Activated naive CD4-positive, alpha-beta T cell treated with Interleukin-2 at 50 U/mL for 16 hours (primary cell): ENCODE measurements at regions not wholly inside any gene's neighbourhood (a gene's known extent, or its start where the extent isn't known, plus 50 kb on each side); places are given as distances from the start of the nearest gene placed in this dataset.
A peak's percentile ranks its signal among the peaks of the same experiment; 100 is the strongest.

Experiments used
- DNase-seq: peaks from one replicate; pipeline ENCODE4 v3.0.0-alpha.2; 2020

DNA sequence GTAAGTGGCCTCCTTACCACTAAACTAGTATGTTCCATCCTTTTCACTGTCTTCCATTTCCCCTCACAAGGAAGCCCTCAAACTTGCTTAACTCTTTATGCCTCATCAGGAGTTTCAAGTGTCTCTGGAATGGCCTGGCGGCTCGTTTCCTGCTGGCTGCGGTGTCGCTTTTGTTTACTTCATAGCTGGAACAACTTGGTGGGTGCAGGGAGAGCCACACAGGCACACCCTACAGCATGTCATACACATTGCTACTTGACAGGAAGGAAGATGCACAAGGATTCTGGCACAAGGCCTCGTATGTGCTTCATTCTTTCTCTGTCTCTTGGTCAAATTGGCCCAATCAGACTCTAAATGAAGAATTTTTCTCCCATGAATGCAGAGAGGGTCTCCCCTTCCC, 488.3 kb downstream of the FOXO1 start:
- no peak for DNase-seq

DNA sequence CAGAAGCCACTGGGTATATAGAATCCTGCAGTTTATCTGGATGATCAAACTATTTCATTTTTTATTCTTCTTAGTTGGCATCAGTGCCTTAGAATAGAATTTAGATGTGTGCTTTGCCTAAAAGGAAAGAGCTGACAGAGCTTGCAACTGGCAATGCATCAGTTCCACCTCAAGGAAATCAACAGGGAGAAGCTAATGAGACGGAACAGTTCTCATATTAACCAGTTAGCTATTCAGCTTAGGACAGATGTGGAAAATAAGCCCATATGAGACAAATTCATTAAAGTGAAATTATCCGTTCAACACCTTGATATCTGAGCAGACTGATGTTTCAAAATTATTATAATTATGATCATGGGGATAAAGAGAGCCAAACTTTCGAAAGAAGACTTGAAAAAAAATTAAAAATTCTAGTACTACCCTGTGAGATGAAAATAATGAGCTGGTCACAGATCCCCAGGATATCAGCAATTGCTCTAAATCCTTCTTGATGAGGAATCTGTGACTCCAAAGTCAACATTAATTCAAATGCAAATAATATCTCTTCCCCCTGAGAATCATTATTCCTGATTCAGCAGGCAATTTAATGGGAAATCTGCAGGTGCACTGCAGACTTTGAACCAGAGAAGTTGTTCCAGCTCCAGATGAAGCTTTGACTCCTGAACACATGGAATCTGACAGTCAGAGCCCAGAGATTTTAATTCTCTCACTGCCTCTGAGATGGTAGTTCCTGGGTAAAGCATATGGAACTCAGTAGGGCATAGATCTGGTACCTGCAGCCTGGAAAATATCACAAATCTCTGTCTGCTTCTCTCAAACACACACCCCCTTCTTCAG, 486.8 kb downstream of the FOXO1 start:
- no peak for DNase-seq

DNA sequence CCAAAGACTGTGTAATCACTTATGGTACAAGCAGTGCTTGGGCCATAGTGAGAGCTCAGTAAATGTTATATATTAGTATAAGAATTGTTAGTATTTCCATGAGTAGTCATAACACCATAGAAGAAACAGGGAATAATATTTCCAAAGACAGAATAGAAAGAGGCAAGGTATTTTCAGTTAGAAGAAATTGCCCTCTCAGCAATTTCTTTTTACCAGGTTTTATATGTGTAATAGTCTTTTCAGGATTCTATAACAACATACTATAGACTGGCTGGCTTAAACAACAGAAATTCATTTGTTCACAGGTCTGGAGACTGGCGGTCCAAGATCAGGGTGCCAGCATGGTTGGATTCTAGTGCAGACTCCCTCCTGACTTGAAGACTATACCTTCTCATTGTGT, 485.7 kb downstream of the FOXO1 start:
- no peak for DNase-seq

DNA sequence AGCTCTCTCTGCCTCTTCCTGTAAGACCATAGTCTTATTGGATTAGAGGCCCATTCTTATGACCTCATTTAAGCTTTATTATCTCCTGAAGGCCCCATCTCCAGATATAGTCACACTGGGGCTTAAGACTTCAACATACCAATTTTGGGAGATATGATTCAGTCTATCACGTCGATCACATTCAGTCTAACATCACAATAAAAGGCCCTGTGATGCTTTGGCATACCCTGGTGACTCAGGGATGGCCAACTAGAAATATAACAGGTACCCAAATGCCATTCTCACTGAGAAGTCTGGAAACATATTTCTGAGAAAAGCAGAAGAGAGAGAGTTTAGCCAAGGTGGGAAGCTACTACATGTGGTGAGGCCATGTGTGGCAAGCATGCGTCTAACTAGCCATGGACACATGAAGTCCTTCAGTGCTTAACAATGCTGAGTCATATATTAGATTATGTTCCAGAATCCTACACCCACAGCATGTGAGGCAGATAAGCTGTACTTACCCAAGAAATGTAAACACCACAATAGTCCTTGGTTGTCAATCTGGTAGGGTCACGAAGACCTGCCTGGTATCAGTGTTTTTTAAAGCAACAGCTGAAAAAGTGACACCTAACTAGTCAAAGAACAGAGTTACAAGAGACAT, 485.1 kb downstream of the FOXO1 start:
- no peak for DNase-seq

DNA sequence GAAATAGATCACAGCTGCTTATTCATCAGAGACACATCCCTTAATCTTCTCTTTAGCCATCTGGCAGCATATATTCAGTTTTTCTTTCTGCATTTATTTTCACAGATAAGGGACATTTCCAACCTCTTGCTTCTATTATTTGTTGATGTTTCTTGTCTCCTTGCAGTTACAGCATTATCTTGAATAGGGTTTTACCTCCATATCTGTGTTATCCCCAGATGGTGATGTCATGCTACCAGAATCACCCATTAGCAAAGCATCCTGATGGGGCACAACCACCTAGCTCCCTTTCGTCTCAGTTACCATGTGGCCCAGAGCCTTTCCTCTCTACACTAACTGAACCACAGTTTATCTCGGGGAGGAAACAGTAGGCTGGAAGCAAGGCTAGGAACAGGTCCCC, 483.9 kb downstream of the FOXO1 start:
- no peak for DNase-seq

DNA sequence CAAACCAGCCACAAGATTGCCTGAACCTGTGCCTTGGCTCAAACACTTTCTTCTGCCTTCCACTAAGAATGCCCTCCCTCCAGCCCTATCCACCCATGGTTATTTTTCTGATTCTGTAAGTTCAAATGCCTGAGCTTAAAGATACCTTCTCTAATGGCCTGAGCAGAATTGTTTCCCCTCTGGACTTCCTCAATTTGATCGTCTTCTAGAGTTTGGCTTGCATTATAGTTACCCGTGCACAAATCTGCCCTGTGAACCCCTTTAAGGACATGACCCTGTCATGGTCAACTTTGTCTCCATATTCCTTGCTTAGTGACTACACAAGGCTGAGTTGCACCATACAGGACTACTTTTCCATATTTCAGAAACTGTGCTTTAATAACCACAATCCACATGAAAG, 481.0 kb downstream of the FOXO1 start:
- no peak for DNase-seq

DNA sequence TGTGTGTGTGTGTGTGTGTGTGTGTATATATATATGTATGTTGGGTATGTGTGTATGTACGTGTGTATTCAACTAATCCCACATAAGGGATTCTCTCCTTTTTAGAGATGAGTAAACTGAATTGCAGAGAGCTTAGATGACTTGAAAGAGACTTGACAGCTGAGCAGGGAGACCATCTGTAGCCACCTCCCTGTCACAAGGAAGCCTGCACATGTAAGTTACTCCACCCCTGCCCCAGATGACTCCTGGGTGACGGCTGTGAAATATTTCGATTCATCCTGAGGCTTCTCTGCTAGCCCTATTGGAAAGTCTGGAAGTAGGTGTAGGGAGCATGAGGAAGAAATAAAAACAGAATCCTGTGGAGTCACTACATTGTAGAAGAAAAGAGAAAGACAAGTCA, 480.4 kb downstream of the FOXO1 start:
- DNase-seq: no peak

DNA sequence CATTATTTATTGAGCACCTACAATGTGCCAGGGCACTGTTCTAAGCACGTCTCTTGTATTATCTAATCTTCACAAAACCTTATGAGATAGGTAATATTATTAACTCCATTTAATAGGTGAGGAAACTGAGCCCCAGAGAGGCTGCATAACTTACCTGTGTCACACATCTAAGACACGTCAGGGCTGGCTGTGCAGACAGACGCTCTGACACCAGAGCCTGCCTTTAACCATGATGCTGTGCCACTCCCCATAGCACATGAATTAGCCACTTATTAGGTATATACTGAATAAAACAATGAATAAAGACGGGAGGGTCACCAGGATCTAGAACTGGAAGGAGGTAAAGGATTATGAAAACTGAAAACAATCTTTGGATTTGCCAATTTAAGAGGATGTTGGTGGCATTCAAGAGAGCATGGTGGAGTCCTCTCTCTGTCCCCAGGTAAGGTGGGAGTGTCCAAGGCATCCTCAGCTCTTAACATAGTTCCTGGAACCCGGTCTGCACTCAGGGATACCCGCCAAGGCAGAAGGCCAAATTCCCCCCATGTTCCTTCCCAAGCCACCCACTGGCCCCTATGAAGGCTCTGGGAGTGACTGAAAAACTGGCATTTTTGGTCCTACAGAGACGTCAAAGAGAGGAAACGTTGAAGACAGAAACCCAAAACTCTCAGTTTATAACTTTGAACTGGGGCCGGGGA, 479.7 kb downstream of the FOXO1 start:
- no peak for DNase-seq

DNA sequence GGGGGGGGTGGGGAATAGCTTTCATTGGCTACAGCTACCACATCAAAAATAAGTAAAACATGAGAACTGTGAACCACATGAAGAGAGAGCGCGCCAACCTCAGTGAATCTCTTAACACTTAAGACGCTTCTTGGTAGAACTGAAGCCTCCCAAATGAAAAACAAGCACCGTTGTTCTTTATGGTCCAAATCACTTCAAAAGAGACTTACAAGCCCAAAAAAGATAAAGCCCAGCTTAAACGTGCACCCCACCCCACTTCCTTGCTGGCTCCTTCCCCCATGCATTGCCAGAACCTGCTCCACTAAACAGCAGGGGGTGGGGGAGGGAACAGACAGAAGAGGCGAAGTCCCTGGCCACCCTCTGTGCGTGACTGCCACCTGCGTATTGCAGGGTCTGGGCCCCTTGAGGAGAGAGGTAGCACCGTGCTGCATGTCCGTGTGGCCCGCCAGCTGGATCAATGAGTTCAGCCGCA, 479.1 kb downstream of the FOXO1 start:
- DNase-seq: peak; percentile 59

DNA sequence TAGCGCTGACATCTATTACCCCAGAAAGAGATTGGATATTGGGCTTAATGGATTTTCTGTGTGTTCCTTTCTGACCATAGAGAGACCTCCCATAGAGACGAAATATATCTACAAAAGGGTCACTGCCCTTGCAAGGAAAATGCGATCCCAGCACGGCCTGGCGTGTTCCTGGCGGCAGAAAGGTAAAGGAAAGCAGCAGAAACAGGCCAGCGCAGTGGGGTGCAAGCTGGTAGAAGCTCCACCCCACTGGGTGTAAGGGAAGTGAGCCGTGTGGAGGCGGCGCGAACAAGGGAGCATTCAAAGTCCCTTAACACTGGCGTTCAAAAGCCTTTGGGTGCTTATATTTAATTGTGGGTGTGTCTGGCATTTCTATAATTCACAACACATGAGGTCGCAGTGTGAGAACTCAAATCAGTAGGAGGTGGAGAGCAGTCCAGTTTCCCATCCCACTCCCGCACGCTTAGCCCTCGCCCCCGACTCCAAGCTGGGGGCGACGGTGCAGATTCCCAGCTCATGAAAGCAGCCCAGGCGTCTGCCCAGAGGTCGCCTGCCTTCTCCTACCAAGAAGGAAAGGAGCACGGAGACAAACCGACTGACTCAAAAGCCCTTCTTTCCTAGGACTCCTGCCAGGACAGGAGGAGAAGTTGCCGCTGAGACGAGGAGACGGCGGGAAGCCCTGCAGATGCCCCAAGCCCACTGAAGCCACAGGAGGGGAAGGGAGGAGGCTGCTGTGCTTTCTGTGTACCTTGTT, 478.4 kb downstream of the FOXO1 start:
- DNase-seq: peak; percentile 50

DNA sequence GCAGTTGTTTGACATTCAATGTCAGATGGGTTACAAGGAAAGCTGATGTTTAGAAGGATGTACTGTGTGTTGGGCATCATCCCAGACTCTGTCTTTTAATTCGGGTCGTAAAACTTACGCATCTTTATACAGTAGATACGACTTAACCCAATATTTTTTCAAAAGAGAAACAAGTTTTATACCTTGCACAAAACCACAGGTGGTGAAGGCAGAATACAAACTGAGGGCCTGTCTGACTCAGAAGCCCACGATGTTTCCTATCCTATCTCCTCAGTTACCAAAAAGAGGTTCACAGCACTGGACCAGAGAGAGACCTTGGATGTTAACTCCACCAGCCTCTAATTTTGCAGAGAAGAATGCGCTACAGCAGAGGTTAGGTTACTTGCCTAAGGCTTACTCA, 477.0 kb downstream of the FOXO1 start:
- DNase-seq: peak; percentile 17

DNA sequence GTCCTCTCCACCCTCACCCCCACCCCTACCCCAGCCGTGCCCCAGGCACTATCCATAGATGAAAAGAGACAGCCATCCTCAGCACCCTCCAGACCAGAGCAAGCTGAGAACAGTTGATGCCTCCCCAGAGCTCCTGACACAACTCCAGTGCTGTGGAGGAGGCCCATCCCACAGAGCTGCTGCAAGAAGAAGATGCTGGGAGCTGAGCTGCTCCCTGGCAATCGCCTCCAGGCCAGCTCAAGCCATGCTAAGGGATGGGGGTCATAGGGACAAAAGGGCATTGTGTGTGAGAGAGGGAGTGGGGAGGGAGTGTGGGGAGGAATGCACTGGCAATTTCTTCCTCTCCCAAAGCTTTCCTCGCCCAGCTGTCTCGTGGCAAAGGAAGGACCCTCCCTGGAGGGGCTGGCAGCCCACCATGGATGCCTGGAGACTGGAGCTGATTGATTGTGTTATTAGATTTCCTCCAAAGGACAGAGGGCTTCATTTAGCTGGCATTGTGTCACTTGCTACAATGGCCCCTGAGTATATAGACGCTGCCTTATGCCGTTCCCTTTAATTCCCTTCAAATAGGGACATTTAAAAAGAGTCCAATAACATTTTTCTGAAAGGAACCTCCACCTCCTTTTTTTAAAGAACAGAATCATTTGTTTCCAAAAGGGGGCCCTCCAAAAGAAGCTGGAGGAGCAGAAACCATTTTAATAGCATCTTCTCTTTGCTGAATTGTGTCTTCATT, 476.4 kb downstream of the FOXO1 start:
- no peak for DNase-seq

DNA sequence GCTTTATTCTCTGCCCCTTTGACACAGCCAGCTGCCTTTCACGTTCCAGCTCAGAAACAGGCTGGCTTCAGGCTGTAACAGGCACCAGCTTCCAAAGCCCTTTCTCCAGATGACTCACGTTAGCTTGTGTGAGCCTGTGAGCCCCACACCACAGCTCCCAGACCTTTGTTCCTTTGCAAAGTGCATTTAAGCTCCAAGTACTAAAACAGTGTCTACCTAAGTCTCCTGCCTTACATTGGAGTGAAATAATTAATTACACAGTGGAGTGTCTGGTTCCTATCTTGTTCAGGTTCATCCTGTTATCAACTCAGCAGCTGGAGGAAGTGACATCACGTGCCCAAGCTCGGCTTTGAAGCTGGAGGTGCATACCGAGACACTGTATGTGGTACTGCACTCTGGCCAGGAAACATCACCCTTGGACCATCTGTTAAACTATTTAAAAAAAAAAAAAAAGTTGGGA, 475.8 kb downstream of the FOXO1 start:
- DNase-seq: peak; percentile 59

DNA sequence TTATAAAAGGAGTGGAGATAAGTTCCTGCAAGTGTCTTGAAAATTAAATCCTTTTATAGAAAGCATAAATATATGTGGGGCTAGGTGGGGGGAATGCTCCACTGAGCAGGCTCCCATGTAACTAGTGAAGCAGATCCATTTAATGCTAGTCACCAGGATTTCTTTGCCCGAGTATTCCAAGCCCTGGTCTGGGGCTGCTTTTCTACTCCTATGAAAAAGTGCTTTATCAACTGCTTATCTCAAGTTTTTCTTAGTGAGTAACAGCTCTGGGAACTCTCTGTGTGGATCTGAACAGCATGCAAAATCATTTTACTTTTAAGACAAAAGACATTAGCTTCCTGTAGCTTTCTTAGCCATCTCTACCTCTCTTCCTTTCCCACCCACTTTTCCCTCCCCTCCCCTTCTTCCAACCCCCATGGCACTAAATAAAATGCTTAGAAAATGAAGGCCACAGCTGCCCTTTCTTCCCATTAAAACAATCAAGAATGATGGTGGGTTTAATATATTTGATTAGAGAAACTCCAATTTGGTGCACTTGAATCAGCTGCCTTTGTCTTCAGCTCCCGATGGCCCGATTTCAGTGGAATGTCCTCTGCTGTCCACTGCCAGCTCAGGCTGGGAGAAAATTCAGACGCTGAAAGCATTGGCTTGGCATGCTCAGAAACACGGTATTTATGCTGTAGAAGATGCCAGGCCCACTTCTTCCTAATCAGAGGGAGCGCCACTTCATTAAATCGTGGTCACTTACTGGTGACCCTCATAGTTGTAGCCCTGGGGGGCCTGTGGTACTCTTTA, 475.1 kb downstream of the FOXO1 start:
- no peak for DNase-seq

DNA sequence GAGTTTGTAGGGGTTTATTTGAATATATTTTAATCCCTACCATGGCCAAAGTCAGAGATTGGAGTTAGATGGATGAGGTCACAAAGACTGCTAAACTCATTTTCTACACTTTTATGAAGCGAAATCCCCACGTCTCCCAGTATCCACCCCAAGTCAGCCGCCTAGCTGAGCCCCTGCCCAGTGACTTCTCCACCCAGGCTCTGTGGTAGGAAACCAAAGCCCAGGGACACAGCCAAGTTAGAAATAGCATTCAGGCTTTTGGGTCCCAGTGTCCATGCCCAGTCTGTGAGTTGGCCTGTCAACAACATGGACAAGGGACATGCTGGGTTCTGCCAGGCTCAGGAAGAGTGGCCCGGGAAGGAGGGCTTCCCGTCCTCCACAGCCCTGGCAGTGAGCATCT, 474.0 kb downstream of the FOXO1 start:
- no peak for DNase-seq

DNA sequence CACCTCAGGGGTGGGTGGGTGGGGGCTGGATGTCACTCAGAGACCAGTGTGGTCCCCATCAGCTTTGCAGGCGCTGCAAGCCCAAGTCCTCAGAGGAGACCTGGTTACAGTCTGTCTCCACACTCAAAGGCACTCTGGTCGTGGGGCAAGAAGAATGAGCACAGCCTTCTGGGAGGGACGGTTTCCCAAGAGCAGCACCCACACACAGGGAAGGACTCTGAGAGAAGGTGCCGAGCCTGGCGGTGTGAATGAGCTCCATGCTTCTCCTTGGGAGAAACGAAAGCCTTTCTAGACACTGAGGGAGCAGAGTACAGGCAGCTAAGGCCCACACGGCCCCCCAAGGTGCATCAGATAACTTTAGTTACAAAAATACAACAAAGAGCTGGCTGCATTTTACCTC, 473.6 kb downstream of the FOXO1 start:
- no peak for DNase-seq

DNA sequence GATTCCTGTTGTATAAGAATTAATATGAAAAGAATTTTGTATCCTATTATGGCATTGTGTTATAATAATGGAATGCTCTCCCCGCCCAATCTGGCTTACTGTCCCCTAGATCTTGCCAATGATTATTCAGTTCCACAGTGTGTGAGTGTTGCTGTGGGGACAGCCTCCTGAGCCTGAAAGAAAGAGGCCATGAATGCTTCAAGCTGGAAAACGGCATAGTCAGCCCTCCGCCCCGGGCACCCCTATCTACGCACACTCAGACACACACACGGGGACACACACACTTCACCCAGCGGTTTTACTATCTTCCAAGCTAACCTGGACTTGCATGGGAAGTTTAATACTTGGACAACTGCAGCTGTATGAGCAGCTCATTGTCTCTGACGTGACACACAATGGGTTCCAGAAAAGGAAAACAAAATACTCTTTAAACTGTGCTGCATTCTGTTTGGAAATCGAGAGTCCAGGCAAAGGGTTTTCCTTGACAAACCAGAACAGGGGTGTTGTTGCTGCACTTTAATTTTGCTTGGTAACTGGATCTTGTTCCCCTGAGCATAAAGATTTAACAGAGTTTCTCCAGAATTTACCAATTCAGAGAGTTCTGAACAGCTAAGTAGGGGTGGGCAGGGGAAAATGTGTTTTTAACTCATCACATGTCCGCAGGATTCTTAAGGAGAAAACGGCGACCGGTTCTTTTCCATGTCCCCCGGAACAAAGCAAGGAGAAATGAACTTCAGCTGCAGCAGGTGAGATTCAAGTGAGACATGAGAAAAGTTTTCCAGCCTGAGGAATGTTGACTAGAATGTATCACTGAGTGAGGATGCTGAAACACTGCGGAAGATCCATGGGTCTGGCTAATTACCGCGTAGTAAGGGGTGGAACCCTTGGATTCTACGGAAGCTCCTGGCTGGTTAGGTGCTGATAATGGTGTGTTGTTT, 472.9 kb downstream of the FOXO1 start:
- no peak for DNase-seq

DNA sequence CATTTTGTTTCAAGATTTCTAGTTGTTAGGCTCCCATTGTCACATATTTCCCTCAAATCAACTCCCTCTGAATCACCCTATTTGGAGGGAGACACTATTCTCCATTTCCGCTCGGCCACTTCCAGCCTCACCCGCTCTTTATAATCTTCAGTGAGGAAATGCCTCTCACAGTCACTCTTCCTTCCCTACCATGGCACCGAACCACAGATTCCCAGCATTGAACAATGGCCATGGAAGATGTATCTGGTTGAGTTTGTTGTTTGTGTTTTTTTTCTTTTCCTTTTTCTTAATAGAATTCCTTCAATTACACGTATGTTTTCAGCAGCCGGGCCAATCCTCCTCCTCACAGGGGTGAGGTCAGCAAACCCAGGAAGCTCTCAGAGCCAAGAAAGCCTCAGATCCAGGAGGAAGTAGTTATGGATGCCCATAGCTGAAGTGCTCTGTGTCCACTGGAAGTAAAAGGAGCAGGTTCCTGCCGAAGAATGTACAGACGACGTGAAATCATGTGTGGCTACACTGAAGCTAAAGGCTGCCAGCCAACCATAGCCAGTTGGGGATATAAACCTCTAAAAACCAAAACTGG, 472.1 kb downstream of the FOXO1 start:
- no peak for DNase-seq

DNA sequence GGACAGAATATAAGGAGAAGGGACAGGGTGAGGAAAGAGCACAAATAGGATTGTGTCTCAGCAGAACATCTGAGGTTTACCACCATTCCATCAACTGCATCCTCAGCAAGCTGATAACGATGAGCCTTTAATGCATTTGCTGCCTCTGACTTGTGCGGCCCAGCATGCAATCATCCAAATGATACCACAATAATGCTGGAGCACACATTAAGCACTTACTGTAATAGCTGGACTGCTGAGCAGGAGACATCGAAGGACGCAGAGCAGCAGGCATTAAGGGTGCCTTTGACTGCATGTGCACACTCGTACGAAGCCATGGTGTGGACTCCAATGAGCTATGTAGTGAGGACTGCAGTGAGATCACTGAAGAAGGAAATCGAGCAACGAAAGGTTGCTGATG, 469.4 kb downstream of the FOXO1 start:
- DNase-seq: no peak
